ENCODE measurements at regions not wholly inside any gene's neighbourhood (a gene's known extent, or its start where the extent isn't known, plus 50 kb on each side); places are given as distances from the start of the nearest gene placed in this dataset.

DNA sequence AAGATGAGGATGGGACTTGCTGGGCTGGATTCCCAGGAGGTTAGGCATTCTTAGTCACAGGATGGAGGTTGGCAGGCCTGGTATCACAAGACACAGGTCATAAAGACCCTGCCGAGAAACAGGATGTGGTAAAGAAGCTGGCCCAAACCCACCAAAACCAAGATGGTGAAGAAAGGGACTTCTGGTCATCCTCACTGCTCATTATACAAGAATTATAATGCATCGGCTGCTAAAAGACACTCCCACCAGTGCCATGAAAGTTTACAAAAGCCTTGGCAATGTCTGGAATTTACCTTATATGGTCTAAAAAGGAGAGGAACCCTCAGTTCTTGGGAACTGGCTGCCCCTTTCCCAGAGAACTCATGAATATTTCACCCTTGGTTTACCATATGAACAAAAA, 345.5 kb upstream of the POM121L12 start:
- TF ChIP-seq, protein P1, sequence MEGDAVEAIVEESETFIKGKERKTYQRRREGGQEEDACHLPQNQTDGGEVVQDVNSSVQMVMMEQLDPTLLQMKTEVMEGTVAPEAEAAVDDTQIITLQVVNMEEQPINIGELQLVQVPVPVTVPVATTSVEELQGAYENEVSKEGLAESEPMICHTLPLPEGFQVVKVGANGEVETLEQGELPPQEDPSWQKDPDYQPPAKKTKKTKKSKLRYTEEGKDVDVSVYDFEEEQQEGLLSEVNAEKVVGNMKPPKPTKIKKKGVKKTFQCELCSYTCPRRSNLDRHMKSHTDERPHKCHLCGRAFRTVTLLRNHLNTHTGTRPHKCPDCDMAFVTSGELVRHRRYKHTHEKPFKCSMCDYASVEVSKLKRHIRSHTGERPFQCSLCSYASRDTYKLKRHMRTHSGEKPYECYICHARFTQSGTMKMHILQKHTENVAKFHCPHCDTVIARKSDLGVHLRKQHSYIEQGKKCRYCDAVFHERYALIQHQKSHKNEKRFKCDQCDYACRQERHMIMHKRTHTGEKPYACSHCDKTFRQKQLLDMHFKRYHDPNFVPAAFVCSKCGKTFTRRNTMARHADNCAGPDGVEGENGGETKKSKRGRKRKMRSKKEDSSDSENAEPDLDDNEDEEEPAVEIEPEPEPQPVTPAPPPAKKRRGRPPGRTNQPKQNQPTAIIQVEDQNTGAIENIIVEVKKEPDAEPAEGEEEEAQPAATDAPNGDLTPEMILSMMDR (IDR thresholded peaks at IDR 0.05) = no peak
- TF ChIP-seq ZFX (IDR thresholded peaks at IDR 0.05; ENCODE audit: borderline replicate concordance) = no peak

Data from 22Rv1 (cell line).